Sigmoid colon (tissue), 4 donors: ENCODE measurements at regions not wholly inside any gene's neighbourhood (a gene's known extent, or its start where the extent isn't known, plus 50 kb on each side); places are given as distances from the start of the nearest gene placed in this dataset.

Experiments
- CTCF ChIP-seq, 4 experiments: fragments of 450-650 bp in 3 of 4; fragments of 200-600 bp in 1 of 4; IDR thresholded peaks; one replicate each; pipeline ENCODE4 v1.5.1; 2016 to 2019; ENCODE audit warnings: antibody characterized with exemption in 4 of 4, mild to moderate bottlenecking in 3 of 4, moderate library complexity in 2 of 4
- EP300 ChIP-seq, 4 donors: sonication (generic); formaldehyde crosslinking; IDR thresholded peaks; one replicate each; pipeline ENCODE4 v1.6.1; 2017; ENCODE audit warnings: antibody characterized with exemption in 4 of 4
- POLR2A ChIP-seq, 2 donors: fragments of 450-650 bp; IDR thresholded peaks; one replicate each; pipeline ENCODE4 v1.6.1; 2016; ENCODE audit warnings: antibody characterized with exemption in 2 of 2, mild to moderate bottlenecking in 2 of 2, moderate library complexity in 2 of 2
- POLR2AphosphoS5 ChIP-seq, 4 donors: sonication (generic); formaldehyde crosslinking; IDR thresholded peaks; one replicate each; pipeline ENCODE4 v1.6.1; 2017; ENCODE audit warnings: antibody characterized with exemption in 4 of 4

- TF ChIP-seq POLR2AphosphoS5 (IDR thresholded peaks at IDR 0.05) (peak; percentile 54 to 87 (median 86)), CTCF (IDR thresholded peaks at IDR 0.05) (no peak), POLR2A (IDR thresholded peaks at IDR 0.05) (peak; percentile 40 to 63), EP300 (IDR thresholded peaks at IDR 0.05) (no peak)
Measured at GRCh38 chr6:26223650-26224546, 136.7 kb downstream of the HFE start.
